H1 (cell line): ENCODE measurements at regions not wholly inside any gene's neighbourhood (a gene's known extent, or its start where the extent isn't known, plus 50 kb on each side); places are given as distances from the start of the nearest gene placed in this dataset.
"Not testable (repeated sequence)": the region's sequence is repeated elsewhere in the genome, so short reads cannot be mapped to it uniquely, and the experiment has no call there.

Experiments used
- CTCF ChIA-PET: fragments of 300-600 bp; sonication (Branson Sonifier 250); formaldehyde crosslinking; loops from one replicate; lab custom pipeline; 2021; ENCODE audit not compliant: partially characterized antibody; lab: Charles Lee
- POLR2A ChIA-PET: fragments of 300-600 bp; sonication (Branson Sonifier 250); formaldehyde crosslinking; loops from one replicate; lab custom pipeline; 2021; ENCODE audit warnings: inconsistent platforms; ENCODE audit not compliant: partially characterized antibody; lab: Charles Lee
- DNase-seq, 2 experiments: peaks; one replicate each; pipeline versions ENCODE4 v3.0.0 to v3.0.0-alpha.2; 2010 to 2022; ENCODE audit warnings: low spot score in 2 of 2, low read depth in 1 of 2, mixed read lengths in 1 of 2
- FAIRE-seq: peaks from 2 replicates; lab custom pipeline; 2011; peaks lifted over from hg19 to GRCh38; lab: Jason Lieb, UNC
- H2AFZ ChIP-seq: 2 replicates; pipeline ENCODE4 v1.8.1; 2012; ENCODE audit warnings: low read length, inconsistent platforms
- H2AK5ac ChIP-seq: 2 replicates; pipeline ENCODE4 v1.6.1; 2013; ENCODE audit warnings: low read depth, low read length
- H2BK120ac ChIP-seq: replicated peaks from 2 replicates; pipeline ENCODE3; 2013; ENCODE audit warnings: low read depth, low read length, inconsistent platforms
- H2BK12ac ChIP-seq: 2 replicates; pipeline ENCODE4 v1.6.1; 2013; ENCODE audit warnings: low read depth, low read length
- H2BK15ac ChIP-seq: 2 replicates; pipeline ENCODE4 v1.6.1; 2013; ENCODE audit warnings: low read length
- H2BK20ac ChIP-seq: 2 replicates; pipeline ENCODE4 v1.6.1; 2013; ENCODE audit warnings: low read length
- H2BK5ac ChIP-seq: 2 replicates; pipeline ENCODE4 v1.6.1; 2013; ENCODE audit warnings: low read depth, low read length
- H3K14ac ChIP-seq: 2 replicates; pipeline ENCODE4 v1.6.1; 2013; ENCODE audit warnings: inconsistent platforms; ENCODE audit not compliant: insufficient read length
- H3K18ac ChIP-seq: 2 replicates; pipeline ENCODE4 v1.6.1; 2013; ENCODE audit warnings: low read length; ENCODE audit errors: extremely low read depth
- H3K23ac ChIP-seq: 2 replicates; pipeline ENCODE4 v1.6.1; 2013; ENCODE audit warnings: inconsistent platforms; ENCODE audit not compliant: insufficient read length
- H3K23me2 ChIP-seq: 2 replicates; pipeline ENCODE4 v1.6.1; 2013; ENCODE audit warnings: low read depth, low read length
- H3K27ac ChIP-seq: 2 replicates; pipeline ENCODE4 v1.6.1; 2011; ENCODE audit warnings: low read depth, low read length, inconsistent platforms
- H3K27me3 ChIP-seq, 4 experiments: replicated peaks in 1 of 4; 1 replicate in 1 of 4; 2 replicates in 3 of 4; pipeline versions ENCODE4 v1.6.1 to v1.8.1; 2011 to 2013; ENCODE audit warnings: low read length in 3 of 4, mild to moderate bottlenecking in 3 of 4, inconsistent platforms in 2 of 4, mixed read lengths in 2 of 4, moderate library complexity in 1 of 4; ENCODE audit not compliant: control insufficient read depth in 3 of 4, insufficient read depth in 3 of 4; ENCODE audit errors: extremely low read depth in 1 of 4
- H3K36me3 ChIP-seq, 4 experiments: 2 replicates each; pipeline versions ENCODE4 v1.6.1 to v1.8.1; 2011 to 2013; ENCODE audit warnings: mild to moderate bottlenecking in 4 of 4, low read length in 3 of 4, moderate library complexity in 2 of 4, control low read depth in 1 of 4, inconsistent platforms in 1 of 4; ENCODE audit not compliant: insufficient read depth in 4 of 4, control insufficient read depth in 2 of 4
- H3K4ac ChIP-seq: replicated peaks from 2 replicates; pipeline ENCODE3; 2013; ENCODE audit warnings: low read length, low read depth, mixed read lengths, inconsistent platforms; ENCODE audit not compliant: insufficient read length
- H3K4me1 ChIP-seq, 4 experiments: replicated peaks in 1 of 4; 1 replicate in 1 of 4; 2 replicates in 3 of 4; pipeline versions ENCODE4 v1.6.1 to v1.8.1; 2011 to 2013; ENCODE audit warnings: low read length in 3 of 4, inconsistent platforms in 2 of 4, mixed read lengths in 1 of 4; ENCODE audit not compliant: insufficient read depth in 4 of 4, control insufficient read depth in 3 of 4
- H3K4me2 ChIP-seq, 2 experiments: 2 replicates each; pipeline versions ENCODE4 v1.6.1 to v1.8.1; 2011 to 2013; ENCODE audit warnings: low read depth in 2 of 2, low read length in 2 of 2, control low read depth in 1 of 2, inconsistent platforms in 1 of 2, mild to moderate bottlenecking in 1 of 2; ENCODE audit not compliant: insufficient read depth in 1 of 2
- H3K4me3 ChIP-seq, 4 experiments: fragments of 200-600, 300-600 bp in 1 of 4; sonication (generic), shearing (Covaris generic), sonication (Bioruptor Twin) in 1 of 4; 2 replicates each; pipeline versions ENCODE4 v1.5.1 to v1.8.1; 2011 to 2016; ENCODE audit warnings: low read length in 4 of 4, low read depth in 3 of 4, control low read depth in 2 of 4, inconsistent platforms in 2 of 4, mild to moderate bottlenecking in 2 of 4, mixed read lengths in 1 of 4, moderate library complexity in 1 of 4; ENCODE audit not compliant: insufficient read depth in 2 of 4; ENCODE audit errors: extremely low read depth in 1 of 4
- H3K56ac ChIP-seq: replicated peaks from 2 replicates; pipeline ENCODE3; 2013; ENCODE audit warnings: low read depth, mild to moderate bottlenecking, mixed read lengths, low read length, inconsistent platforms; ENCODE audit not compliant: insufficient read length
- H3K79me1 ChIP-seq: 2 replicates; pipeline ENCODE4 v1.6.1; 2013; ENCODE audit warnings: low read depth, low read length, control low read depth
- H3K79me2 ChIP-seq, 2 experiments: 2 replicates each; pipeline versions ENCODE4 v1.6.1 to v1.8.1; 2012 to 2013; ENCODE audit warnings: low read length in 2 of 2, mild to moderate bottlenecking in 2 of 2, inconsistent platforms in 1 of 2; ENCODE audit not compliant: insufficient read depth in 2 of 2, control insufficient read depth in 1 of 2
- H3K9ac ChIP-seq, 4 experiments: replicated peaks in 1 of 4; 1 replicate in 1 of 4; 2 replicates in 3 of 4; pipeline versions ENCODE4 v1.6.1 to v1.8.1; 2011 to 2013; ENCODE audit warnings: low read depth in 3 of 4, low read length in 3 of 4, control low read depth in 2 of 4, mild to moderate bottlenecking in 2 of 4, moderate library complexity in 2 of 4, inconsistent platforms in 1 of 4; ENCODE audit errors: extremely low read depth in 1 of 4
- H3K9me3 ChIP-seq, 2 experiments: 2 replicates each; pipeline versions ENCODE4 v1.6.1 to v1.8.1; 2012 to 2013; ENCODE audit warnings: mild to moderate bottlenecking in 2 of 2, moderate library complexity in 2 of 2, control low read depth in 1 of 2, inconsistent platforms in 1 of 2, low read depth in 1 of 2, low read length in 1 of 2, mixed read lengths in 1 of 2; ENCODE audit not compliant: insufficient read depth in 2 of 2
- H4K20me1 ChIP-seq, 2 experiments: replicated peaks in 1 of 2; 2 replicates each; pipeline versions ENCODE3 to v1.8.1; 2011 to 2013; ENCODE audit warnings: inconsistent platforms in 2 of 2, low read length in 2 of 2, mild to moderate bottlenecking in 1 of 2; ENCODE audit not compliant: insufficient read depth in 2 of 2, control insufficient read depth in 1 of 2
- H4K5ac ChIP-seq: 2 replicates; pipeline ENCODE4 v1.6.1; 2013; ENCODE audit warnings: low read length, low read depth, mixed read lengths, inconsistent platforms; ENCODE audit not compliant: insufficient read length
- H4K8ac ChIP-seq: 2 replicates; pipeline ENCODE4 v1.8.0; 2013; ENCODE audit warnings: mild to moderate bottlenecking, moderate library complexity, low read length, inconsistent platforms; ENCODE audit not compliant: insufficient read depth; ENCODE audit errors: extremely low read depth
- H4K91ac ChIP-seq: replicated peaks from 2 replicates; pipeline ENCODE3; 2013; ENCODE audit warnings: low read length, mixed read lengths, inconsistent platforms; ENCODE audit not compliant: insufficient read length
- WGBS, 2 experiments: shearing (Covaris generic) in 1 of 2; methylation state at CpG; one replicate each; pipeline versions ENCODE4 v1.1.6 to v1.1.7; 2013 to 2015; ENCODE audit warnings: low lambda C conversion rate in 2 of 2, mixed read lengths in 2 of 2, inconsistent platforms in 1 of 2, low coverage in 1 of 2, missing lambda C conversion rate in 1 of 2; ENCODE audit not compliant: insufficient replicate concordance in 2 of 2, insufficient coverage in 1 of 2, insufficient read length in 1 of 2; ENCODE audit errors: extremely low coverage in 1 of 2, missing lambda C conversion rate in 1 of 2; 5-methylcytosine and 5-hydroxymethylcytosine counted together

DNA sequence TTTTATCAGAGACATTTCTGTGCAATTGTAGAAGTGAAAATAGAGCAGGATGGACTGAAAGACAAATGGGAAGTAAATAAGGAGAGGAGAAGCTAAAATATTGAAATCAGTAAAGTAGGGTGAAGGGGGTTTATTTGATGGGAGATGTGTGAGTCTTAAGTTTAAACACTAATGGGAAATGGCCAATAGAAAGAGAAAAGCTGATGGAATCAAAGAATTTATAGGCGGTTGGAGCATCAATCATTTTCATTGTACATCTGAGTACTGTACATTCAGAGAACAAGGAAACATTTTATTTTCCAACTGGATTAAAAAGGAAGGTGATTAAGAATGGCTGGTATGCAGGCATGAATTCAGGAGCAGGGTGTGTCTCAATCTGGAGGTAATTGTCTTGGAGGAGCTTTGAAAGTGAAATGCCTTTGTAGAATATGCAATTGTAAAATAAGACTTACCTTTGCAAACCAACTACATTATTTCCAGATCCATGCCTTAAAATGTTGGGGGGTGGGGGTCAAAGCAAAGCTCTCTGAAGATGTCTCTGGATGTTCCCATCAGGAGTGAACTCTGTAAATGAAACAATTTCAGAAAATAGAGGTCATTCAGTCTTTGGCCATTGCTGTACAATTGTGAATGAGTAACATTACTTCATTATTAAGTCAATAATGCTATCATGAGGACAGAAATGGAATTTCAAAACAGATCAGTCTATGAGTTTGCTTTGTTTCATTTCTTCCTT is 227.4 kb downstream of the SPATA31A1 start:
- CTCF ChIA-PET, POLR2A ChIA-PET, H3K27ac ChIP-seq: not testable (repeated sequence)

DNA sequence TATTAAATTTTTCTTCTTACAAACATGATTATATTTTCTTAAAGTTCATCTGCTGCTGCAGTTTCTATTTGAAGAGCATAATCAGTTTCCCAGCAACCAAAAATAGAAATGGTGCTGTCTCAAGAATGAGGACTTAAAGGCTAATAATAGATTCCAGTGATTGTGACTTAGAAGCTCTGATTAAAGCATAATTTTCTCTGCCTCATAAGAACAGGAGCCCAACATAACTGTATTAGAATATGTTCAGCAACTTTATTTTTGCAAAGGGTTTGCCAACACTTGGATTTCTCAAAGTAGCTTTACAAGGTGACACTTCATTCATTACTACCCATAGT is 227.9 kb downstream of the SPATA31A1 start:
- H3K79me1 ChIP-seq, H4K5ac ChIP-seq, H3K14ac ChIP-seq, H3K23ac ChIP-seq, H3K4me2 ChIP-seq, H2AK5ac ChIP-seq, H3K27me3 ChIP-seq, H2BK15ac ChIP-seq, H3K23me2 ChIP-seq, H2BK5ac ChIP-seq, H3K79me2 ChIP-seq, POLR2A ChIA-PET, H3K27ac ChIP-seq, H3K18ac ChIP-seq, H3K9ac ChIP-seq, H2BK120ac ChIP-seq, H4K91ac ChIP-seq, H3K4me1 ChIP-seq, H3K56ac ChIP-seq, H3K36me3 ChIP-seq, CTCF ChIA-PET, H2BK20ac ChIP-seq, H3K9me3 ChIP-seq, H4K20me1 ChIP-seq, H3K4me3 ChIP-seq, DNase-seq, H3K4ac ChIP-seq, H2BK12ac ChIP-seq, FAIRE-seq, H4K8ac ChIP-seq, H2AFZ ChIP-seq: not testable (repeated sequence)

More for the DNA sequence above, 227.4 kb downstream of the SPATA31A1 start:
- not testable (repeated sequence) for H3K4me2 ChIP-seq, H3K23me2 ChIP-seq, H2BK20ac ChIP-seq, H2AFZ ChIP-seq, H4K8ac ChIP-seq, H3K27me3 ChIP-seq, FAIRE-seq, H4K20me1 ChIP-seq, H3K18ac ChIP-seq, H2BK5ac ChIP-seq, H4K5ac ChIP-seq, DNase-seq, H3K79me2 ChIP-seq, H4K91ac ChIP-seq, H3K79me1 ChIP-seq, H2BK12ac ChIP-seq, H3K4me1 ChIP-seq, H3K23ac ChIP-seq, H3K9ac ChIP-seq, H2BK120ac ChIP-seq, H3K4me3 ChIP-seq, H2AK5ac ChIP-seq, H3K9me3 ChIP-seq, H3K4ac ChIP-seq, H3K56ac ChIP-seq, H2BK15ac ChIP-seq, H3K36me3 ChIP-seq, H3K14ac ChIP-seq
- 80% methylated on average over 1 of the region's 1 CpG; no CpG with 5 or more reads in 1 of the 2 experiments for WGBS, 2 experiments
